Body of pancreas (tissue), 4 donors: ENCODE measurements at regions not wholly inside any gene's neighbourhood (a gene's known extent, or its start where the extent isn't known, plus 50 kb on each side); places are given as distances from the start of the nearest gene placed in this dataset.

Source experiments
- POLR2A ChIP-seq, 3 donors: fragments of 450-650 bp; IDR thresholded peaks; one replicate each; pipeline ENCODE4 v1.6.1; 2016; ENCODE audit warnings: antibody characterized with exemption in 3 of 3, mild to moderate bottlenecking in 2 of 3
- TF ChIP-seq, protein P1 (sequence below), 7 experiments: fragments of 450-650 bp in 4 of 7; fragments of 200-600 bp in 3 of 7; sonication (generic) in 3 of 7; IDR thresholded peaks; one replicate each; pipeline ENCODE4 v1.5.1; 2016 to 2019; ENCODE audit warnings: antibody characterized with exemption in 7 of 7

GRCh38 chr1:222927031-222927430, 112.2 kb downstream of the DISP1 start:
- TF ChIP-seq, protein P1, sequence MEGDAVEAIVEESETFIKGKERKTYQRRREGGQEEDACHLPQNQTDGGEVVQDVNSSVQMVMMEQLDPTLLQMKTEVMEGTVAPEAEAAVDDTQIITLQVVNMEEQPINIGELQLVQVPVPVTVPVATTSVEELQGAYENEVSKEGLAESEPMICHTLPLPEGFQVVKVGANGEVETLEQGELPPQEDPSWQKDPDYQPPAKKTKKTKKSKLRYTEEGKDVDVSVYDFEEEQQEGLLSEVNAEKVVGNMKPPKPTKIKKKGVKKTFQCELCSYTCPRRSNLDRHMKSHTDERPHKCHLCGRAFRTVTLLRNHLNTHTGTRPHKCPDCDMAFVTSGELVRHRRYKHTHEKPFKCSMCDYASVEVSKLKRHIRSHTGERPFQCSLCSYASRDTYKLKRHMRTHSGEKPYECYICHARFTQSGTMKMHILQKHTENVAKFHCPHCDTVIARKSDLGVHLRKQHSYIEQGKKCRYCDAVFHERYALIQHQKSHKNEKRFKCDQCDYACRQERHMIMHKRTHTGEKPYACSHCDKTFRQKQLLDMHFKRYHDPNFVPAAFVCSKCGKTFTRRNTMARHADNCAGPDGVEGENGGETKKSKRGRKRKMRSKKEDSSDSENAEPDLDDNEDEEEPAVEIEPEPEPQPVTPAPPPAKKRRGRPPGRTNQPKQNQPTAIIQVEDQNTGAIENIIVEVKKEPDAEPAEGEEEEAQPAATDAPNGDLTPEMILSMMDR (IDR thresholded peaks at IDR 0.05) = no peak
- TF ChIP-seq POLR2A (IDR thresholded peaks at IDR 0.05) = no peak
